Thymus (tissue), 11 donors: ENCODE measurements at regions not wholly inside any gene's neighbourhood (a gene's known extent, or its start where the extent isn't known, plus 50 kb on each side); places are given as distances from the start of the nearest gene placed in this dataset.

Experiments
- DNase-seq, 9 donors: peaks; one replicate each; pipeline ENCODE4 v3.0.0-alpha.2; 2013; ENCODE audit warnings: low spot score in 9 of 9, low read depth in 6 of 9, missing footprints in 1 of 9
- H3K27ac ChIP-seq, 2 donors: one replicate each; pipeline ENCODE4 v1.5.1; 2013; ENCODE audit warnings: control low read depth in 1 of 2, low read depth in 1 of 2, low read length in 1 of 2, mild to moderate bottlenecking in 1 of 2, moderate library complexity in 1 of 2
- H3K27me3 ChIP-seq, 2 donors: one replicate each; pipeline ENCODE4 v1.5.1; 2013; ENCODE audit warnings: low read length in 1 of 2; ENCODE audit not compliant: control insufficient read depth in 2 of 2, insufficient read depth in 1 of 2
- H3K36me3 ChIP-seq, 2 donors: one replicate each; pipeline ENCODE4 v1.5.1; 2013; ENCODE audit warnings: low read length in 1 of 2, mild to moderate bottlenecking in 1 of 2, moderate library complexity in 1 of 2; ENCODE audit not compliant: control insufficient read depth in 2 of 2, insufficient read depth in 2 of 2
- H3K4me1 ChIP-seq, 2 donors: one replicate each; pipeline ENCODE4 v1.5.1; 2013; ENCODE audit warnings: low read length in 2 of 2; ENCODE audit not compliant: control insufficient read depth in 2 of 2, insufficient read depth in 2 of 2
- H3K4me3 ChIP-seq, 2 donors: one replicate each; pipeline ENCODE4 v1.5.1; 2013; ENCODE audit warnings: low read length in 2 of 2, control low read depth in 1 of 2, mild to moderate bottlenecking in 1 of 2
- H3K9me3 ChIP-seq, 2 donors: one replicate each; pipeline ENCODE4 v1.5.1; 2013; ENCODE audit warnings: low read length in 1 of 2, mild to moderate bottlenecking in 1 of 2; ENCODE audit not compliant: control insufficient read depth in 2 of 2, insufficient read depth in 1 of 2
- WGBS: extraction: QIAGEN DNeasy Blood & Tissue Kit; methylation state at CpG from one replicate; pipeline ENCODE4 v1.1.7; 2013; 5-methylcytosine and 5-hydroxymethylcytosine counted together
- donor health status: healthy.

DNA sequence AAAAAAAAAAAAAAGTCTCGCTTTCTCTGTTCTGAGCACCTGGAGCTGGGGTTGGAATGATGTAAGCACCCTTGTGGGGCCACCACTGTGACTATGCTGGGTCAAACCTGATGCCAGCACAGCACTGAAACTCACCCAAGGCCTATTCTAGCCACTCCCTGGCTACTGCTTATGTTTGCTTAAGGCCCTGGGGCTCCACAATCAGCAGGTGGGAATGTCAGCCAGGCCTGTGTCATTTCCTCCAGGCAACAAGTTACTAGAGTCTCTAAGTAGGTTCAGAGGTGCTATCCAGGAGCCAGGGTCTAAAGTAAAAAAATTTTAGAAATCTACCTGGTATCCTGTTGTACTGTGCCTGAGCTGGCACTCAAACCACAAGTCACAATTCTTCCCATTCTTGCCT is 1306.8 kb downstream of the STIM2 start:
- Histone ChIP-seq H3K9me3 (peaks cover 0 to 6% of the 10 kb centered on the region in 2 donors), H3K4me1 (no peaks in the 10 kb centered on the region), H3K27me3 (no peaks in the 10 kb centered on the region), H3K36me3 (no peaks in the 10 kb centered on the region), H3K27ac (no peak overlapping the region), H3K4me3 (no peak overlapping the region)
- 84% methylated on average over 1 of the region's 1 CpG for whole genome bisulfite sequencing
- no peak for DNase-seq

- 92% methylated on average over 1 of the region's 1 CpG for whole genome bisulfite sequencing
- H3K4me3 ChIP-seq, result no peak overlapping the region
- no peaks in the 10 kb centered on the region for H3K27me3 ChIP-seq
- no peaks in the 10 kb centered on the region for H3K36me3 ChIP-seq
- no peak for DNase-seq
- no peaks in the 10 kb centered on the region for H3K9me3 ChIP-seq
- H3K4me1 ChIP-seq, result no peaks in the 10 kb centered on the region
- no peak overlapping the region for H3K27ac ChIP-seq
Observed at GRCh38 chr4:28176942-28177341, 1316.3 kb downstream of the STIM2 start.

DNA sequence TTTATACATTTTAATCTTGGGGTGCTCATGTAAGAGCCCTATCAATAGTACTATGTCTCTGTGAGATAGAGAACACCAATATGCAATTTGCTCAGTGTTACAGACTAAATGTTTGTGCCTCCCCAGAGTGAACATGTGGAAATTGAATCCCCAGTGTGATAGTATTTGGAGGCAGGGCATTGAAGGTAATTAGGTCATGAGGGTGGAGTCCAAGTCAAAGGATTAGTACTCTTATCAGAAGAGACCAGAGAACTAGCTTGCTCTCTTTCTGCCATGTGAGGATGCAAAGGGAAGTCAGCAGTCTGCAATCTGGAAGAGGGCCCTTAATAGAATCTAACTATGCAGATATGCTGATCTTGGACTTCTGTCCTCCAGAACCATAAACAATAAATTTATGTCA is 1317.0 kb downstream of the STIM2 start:
- Histone ChIP-seq H3K4me1 (no peaks in the 10 kb centered on the region), H3K4me3 (no peak overlapping the region), H3K36me3 (no peaks in the 10 kb centered on the region), H3K27ac (no peak overlapping the region), H3K27me3 (no peaks in the 10 kb centered on the region), H3K9me3 (no peaks in the 10 kb centered on the region)
- no peak for DNase-seq

- no peak for DNase-seq
- Histone ChIP-seq H3K4me3 (no peak overlapping the region), H3K9me3 (no peaks in the 10 kb centered on the region), H3K4me1 (no peaks in the 10 kb centered on the region), H3K27me3 (no peaks in the 10 kb centered on the region), H3K27ac (no peak overlapping the region), H3K36me3 (no peaks in the 10 kb centered on the region)
- WGBS, result 92% methylated on average over 3 of the region's 3 CpGs
Observed at GRCh38 chr4:28179126-28179525, 1318.5 kb downstream of the STIM2 start.

- no peaks in the 10 kb centered on the region for H3K27me3 ChIP-seq
- DNase-seq, result no peak
- peaks cover 0 to 4% of the 10 kb centered on the region in 2 donors for H3K9me3 ChIP-seq
- no peaks in the 10 kb centered on the region for H3K4me1 ChIP-seq
- WGBS, result 87% methylated on average over 1 of the region's 1 CpG
- no peak overlapping the region for H3K4me3 ChIP-seq
- H3K27ac ChIP-seq, result no peak overlapping the region
- H3K36me3 ChIP-seq, result no peaks in the 10 kb centered on the region
Observed at GRCh38 chr4:28209371-28209924, 1348.8 kb downstream of the STIM2 start.

DNA sequence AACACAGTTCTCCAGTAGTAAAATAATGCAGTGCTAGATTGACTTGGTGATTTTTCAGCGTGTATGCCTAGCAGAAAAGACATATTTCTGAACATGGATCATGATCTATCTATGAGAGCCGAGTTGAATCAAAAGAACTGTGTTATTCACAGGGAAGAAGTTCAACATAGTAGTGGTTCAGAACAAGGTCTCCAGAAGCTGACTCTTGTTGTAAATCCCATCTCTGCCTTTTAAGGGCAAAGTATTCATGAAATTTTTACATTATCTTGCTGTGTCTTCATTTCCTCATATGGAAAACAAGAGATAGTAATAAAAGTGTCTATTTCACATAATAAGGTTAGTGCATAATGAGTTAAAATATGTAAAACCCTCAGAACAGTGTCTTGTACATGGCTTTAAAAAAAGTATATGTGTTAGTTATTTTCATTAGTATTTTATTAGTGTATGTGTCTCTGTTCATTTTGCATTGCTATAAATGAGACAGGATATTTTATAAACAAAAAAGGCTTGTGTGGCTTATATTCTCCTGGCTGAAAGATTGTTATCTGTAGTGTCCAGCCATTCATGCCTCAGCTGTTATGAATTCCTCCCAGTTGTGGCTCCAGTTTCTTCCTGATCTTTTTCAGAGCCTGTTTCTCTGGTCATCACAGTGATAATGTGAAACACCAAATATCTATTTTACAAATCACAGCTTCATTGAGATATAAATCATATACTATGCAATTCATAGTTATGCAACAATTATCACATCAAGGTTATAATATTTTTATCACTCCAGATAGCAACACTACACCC is 1351.2 kb downstream of the STIM2 start:
- no peak for DNase-seq
- H3K4me1 ChIP-seq, result no peaks in the 10 kb centered on the region
- H3K36me3 ChIP-seq, result no peaks in the 10 kb centered on the region
- no peaks in the 10 kb centered on the region for H3K27me3 ChIP-seq
- H3K27ac ChIP-seq, result no peak overlapping the region
- H3K9me3 ChIP-seq, result peaks cover 0 to 4% of the 10 kb centered on the region in 2 donors
- WGBS, result 72% methylated on average over 2 of the region's 2 CpGs
- no peak overlapping the region for H3K4me3 ChIP-seq

- WGBS, result 77% methylated on average over 1 of the region's 1 CpG
- Histone ChIP-seq H3K9me3 (no peaks in the 10 kb centered on the region), H3K27me3 (no peaks in the 10 kb centered on the region), H3K4me1 (no peaks in the 10 kb centered on the region), H3K4me3 (no peak overlapping the region), H3K36me3 (no peaks in the 10 kb centered on the region), H3K27ac (no peak overlapping the region)
- no peak for DNase-seq
Observed at GRCh38 chr4:28221536-28221935, 1360.9 kb downstream of the STIM2 start.

DNA sequence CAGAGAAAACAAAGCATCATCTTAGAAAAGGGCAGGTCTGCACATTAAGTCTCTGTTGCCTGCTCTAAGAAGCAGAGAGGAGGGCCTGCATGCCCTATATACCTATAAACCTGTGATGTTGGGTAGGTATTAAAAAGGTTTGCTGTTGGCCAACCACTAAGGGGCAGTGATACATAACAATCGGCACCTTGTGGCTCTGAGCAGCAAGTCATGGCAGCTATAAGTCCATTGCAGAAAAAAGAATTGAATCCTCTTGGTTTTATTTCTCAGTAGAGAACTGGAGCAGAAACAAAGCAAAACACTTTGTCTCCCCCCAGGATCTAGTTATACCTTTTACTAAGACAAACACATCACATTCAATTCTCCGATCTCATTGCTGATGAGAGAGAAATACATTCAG is 1364.4 kb downstream of the STIM2 start:
- DNase-seq, result no peak

GRCh38 chr4:28225689-28226353 is 1365.2 kb downstream of the STIM2 start:
- H3K27ac ChIP-seq, result no peak overlapping the region
- no peaks in the 10 kb centered on the region for H3K4me1 ChIP-seq
- no peaks in the 10 kb centered on the region for H3K27me3 ChIP-seq
- 70% methylated on average over 4 of the region's 4 CpGs for WGBS
- DNase-seq, result no peak
- no peak overlapping the region for H3K4me3 ChIP-seq
- no peaks in the 10 kb centered on the region for H3K36me3 ChIP-seq
- H3K9me3 ChIP-seq, result no peaks in the 10 kb centered on the region

More for the DNA sequence above, 1364.4 kb downstream of the STIM2 start:
- H3K27ac ChIP-seq, result no peak overlapping the region
- no peak overlapping the region for H3K4me3 ChIP-seq
- H3K27me3 ChIP-seq, result no peaks in the 10 kb centered on the region
- H3K36me3 ChIP-seq, result no peaks in the 10 kb centered on the region
- H3K4me1 ChIP-seq, result no peaks in the 10 kb centered on the region
- no peaks in the 10 kb centered on the region for H3K9me3 ChIP-seq
- 71% methylated on average over 2 of the region's 2 CpGs for WGBS
